ENCODE measurements at regions not wholly inside any gene's neighbourhood (a gene's known extent, or its start where the extent isn't known, plus 50 kb on each side); places are given as distances from the start of the nearest gene placed in this dataset.

- TF ChIP-seq ATF2 (CRISPR knock-in tag; IDR thresholded peaks at IDR 0.05; ENCODE audit: borderline replicate concordance, low read depth): no peak
- no peak for TF ChIP-seq CTCF (IDR thresholded peaks at IDR 0.05)
- no peak for TF ChIP-seq USF2 (CRISPR knock-in tag; IDR thresholded peaks at IDR 0.05)
- no peak for TF ChIP-seq MAX (CRISPR knock-in tag; IDR thresholded peaks at IDR 0.05)
- TF ChIP-seq ZNF317 (CRISPR knock-in tag; IDR thresholded peaks at IDR 0.05; ENCODE audit: borderline replicate concordance, low read depth): no peak
- TF ChIP-seq USF1 (CRISPR knock-in tag; IDR thresholded peaks at IDR 0.05): no peak
- TF ChIP-seq ZSCAN18 (CRISPR knock-in tag; IDR thresholded peaks at IDR 0.05): no peak
- no peak for TF ChIP-seq SP1 (CRISPR knock-in tag; conservative IDR thresholded peaks at IDR 0.05)
- no peak for TF ChIP-seq FOXK1 (CRISPR knock-in tag; IDR thresholded peaks at IDR 0.05)
Observed at GRCh38 chr7:82506702-82507101, 63.1 kb upstream of the CACNA2D1 start.
